ENCODE measurements at regions not wholly inside any gene's neighbourhood (a gene's known extent, or its start where the extent isn't known, plus 50 kb on each side); places are given as distances from the start of the nearest gene placed in this dataset.
A peak's percentile ranks its signal among the peaks of the same experiment; 100 is the strongest.

DNA sequence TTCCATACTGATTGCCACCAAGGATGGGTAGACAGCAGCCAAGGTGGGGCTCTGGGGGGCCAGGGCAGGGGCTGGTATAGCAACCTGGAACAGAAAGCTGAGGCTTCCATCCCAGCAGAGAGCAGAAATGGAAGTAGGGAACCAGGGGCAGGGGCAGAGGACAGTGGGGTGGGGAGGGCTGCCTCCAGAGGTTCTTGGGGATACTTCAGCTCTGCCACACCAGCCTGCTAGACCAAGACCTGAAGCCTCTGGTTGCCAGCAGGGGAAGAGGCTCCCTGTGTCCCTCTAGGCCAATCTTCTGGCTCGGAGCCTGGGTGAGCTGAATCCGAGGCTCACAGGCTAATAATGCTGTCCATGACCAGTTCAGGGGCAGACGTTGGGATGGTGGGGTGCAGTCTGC lies 329.0 kb downstream of the DYSF start:
- TF ChIP-seq, protein P1, sequence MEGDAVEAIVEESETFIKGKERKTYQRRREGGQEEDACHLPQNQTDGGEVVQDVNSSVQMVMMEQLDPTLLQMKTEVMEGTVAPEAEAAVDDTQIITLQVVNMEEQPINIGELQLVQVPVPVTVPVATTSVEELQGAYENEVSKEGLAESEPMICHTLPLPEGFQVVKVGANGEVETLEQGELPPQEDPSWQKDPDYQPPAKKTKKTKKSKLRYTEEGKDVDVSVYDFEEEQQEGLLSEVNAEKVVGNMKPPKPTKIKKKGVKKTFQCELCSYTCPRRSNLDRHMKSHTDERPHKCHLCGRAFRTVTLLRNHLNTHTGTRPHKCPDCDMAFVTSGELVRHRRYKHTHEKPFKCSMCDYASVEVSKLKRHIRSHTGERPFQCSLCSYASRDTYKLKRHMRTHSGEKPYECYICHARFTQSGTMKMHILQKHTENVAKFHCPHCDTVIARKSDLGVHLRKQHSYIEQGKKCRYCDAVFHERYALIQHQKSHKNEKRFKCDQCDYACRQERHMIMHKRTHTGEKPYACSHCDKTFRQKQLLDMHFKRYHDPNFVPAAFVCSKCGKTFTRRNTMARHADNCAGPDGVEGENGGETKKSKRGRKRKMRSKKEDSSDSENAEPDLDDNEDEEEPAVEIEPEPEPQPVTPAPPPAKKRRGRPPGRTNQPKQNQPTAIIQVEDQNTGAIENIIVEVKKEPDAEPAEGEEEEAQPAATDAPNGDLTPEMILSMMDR (IDR thresholded peaks at IDR 0.05; ENCODE audit: low read length, missing control alignments), result no peak
- no peak for DNase-seq (ENCODE audit: low read depth)
- no peak overlapping the region for H3K4me3 ChIP-seq (replicated peaks; ENCODE audit: low read depth, low read length)

DNA sequence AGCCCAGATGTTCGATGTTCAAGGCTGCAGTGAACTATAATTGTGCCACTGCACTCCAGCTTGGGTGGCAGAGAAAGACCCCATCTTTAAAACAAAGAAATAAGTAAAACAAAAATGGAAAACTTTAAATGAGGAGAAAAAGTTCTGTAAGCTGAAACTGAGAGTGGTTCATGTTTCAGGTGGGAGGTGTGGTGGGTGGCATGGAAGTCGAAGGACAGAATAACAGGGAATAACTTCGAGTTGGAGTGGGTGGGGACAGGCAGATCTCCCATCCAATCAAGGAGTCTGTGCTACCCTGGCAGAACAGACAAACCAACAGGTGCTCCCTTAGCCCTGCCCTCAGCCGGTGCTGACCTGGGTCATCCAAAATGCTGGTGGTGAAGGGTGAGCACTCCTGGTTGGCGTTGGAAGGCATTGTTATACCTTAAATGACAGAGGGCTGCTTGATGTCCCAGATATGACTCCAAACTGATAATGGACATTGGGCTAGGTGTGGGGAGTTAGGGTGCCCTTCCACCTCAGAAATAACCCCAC lies 328.4 kb downstream of the DYSF start:
- no peak for DNase-seq (ENCODE audit: low read depth)
- H3K4me3 ChIP-seq (replicated peaks; ENCODE audit: low read depth, low read length), result no peak overlapping the region
- TF ChIP-seq, protein P1 (IDR thresholded peaks at IDR 0.05; ENCODE audit: low read length, missing control alignments), result no peak

DNA sequence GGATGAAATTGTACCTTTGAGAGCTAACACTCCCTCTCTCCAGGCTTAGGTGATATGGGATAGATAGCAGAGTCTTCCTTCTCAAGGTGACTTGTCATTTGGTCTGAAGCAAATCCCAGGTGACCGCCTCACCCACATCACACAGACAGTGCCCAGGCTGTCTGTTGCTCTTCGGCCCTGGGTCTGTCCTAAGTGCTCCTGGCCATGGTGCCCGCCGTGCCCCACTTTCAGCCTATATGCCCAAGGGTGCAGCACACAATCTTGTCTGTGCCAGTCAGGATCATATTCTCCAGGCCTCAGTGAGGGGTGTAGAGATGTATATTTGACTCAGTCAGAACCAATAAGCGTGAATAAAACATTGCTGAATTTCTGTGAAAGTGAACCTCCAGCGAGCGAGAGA lies 326.8 kb downstream of the DYSF start:
- no peak overlapping the region for H3K4me3 ChIP-seq (replicated peaks; ENCODE audit: low read depth, low read length)
- TF ChIP-seq, protein P1 (IDR thresholded peaks at IDR 0.05; ENCODE audit: low read length, missing control alignments), result no peak
- no peak for DNase-seq (ENCODE audit: low read depth)

DNA sequence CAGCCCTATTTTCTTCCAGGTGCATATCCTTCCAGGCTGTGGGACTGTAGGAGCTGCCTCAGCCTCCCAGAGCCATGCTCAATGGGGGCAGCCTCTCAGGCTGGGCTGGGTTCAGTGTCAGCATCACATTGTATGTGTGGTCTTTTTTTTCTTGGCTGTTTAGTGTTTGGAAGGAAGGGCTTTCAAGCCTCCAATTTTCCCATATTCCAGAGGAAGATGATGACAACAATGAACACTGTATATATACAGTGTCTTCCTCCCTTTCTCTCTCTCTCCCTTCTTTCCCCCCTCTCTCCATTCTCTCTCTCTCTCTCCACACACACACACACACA lies 326.4 kb downstream of the DYSF start:
- DNase-seq (ENCODE audit: low read depth), result no peak
- H3K4me3 ChIP-seq (replicated peaks; ENCODE audit: low read depth, low read length), result no peak overlapping the region
- TF ChIP-seq, protein P1 (IDR thresholded peaks at IDR 0.05; ENCODE audit: low read length, missing control alignments), result no peak

DNA sequence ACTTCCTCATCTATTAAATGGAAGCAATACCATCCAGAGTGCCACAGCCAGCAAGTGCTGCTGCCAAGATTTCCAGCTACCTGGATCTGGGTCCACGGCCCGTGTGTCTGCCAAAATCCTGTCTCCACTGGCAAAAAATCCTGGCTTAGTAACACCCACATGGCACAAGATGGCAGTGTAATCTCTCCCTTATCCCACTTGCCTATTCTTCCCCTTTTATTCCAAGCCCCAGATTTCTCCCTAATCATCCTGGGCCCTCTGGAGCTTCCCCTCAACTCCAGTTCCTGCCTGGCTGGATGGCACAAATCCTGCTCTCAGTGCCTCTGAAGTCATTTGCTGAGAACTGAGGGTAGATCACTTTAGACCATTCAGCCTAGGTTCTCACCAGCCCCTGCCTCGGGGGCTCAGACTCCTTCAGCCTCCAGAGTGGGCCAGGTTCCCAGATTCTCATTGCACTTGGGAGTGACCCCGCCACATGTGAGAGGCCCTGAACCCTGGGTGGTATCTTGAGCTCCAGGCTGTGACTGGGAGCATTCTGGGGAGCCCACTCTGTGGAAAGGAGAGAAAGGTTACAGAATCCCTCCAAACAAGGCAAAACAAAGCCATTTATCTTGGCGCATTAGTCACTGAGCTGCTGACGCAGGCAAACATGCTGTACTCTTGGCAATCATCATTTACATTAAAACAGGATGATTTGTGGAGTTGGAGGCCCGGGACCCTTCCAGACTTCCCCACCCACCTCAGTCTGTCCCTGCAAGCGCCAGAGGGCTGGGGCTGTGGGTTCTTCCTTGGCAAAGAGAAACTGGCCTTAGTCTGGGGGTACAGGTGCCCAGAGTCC lies 325.8 kb downstream of the DYSF start:
- no peak overlapping the region for H3K4me3 ChIP-seq (replicated peaks; ENCODE audit: low read depth, low read length)
- TF ChIP-seq, protein P1 (IDR thresholded peaks at IDR 0.05; ENCODE audit: low read length, missing control alignments), result peak; percentile 10
- peak; percentile 80 for DNase-seq (ENCODE audit: low read depth)

DNA sequence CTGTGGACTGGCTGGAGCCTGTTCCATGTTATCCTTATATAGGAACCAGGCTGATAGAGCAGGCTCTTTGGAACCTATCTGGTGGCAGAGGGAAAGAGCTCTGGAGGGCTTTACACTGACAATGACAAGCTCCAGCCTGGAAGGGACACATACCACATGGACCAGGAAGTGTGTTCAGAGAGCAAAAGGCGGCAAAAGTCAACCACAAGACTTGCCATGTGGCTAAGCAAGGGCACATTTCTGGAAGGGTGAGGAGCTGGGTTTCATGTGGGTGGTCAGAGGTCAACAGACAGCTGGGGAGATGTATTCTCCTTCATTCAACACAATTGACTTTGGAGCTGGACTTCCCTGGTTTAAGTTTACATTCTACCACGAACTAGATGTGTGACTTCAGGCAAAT lies 325.2 kb downstream of the DYSF start:
- DNase-seq (ENCODE audit: low read depth), result no peak
- no peak overlapping the region for H3K4me3 ChIP-seq (replicated peaks; ENCODE audit: low read depth, low read length)

More for the DNA sequence above, 325.2 kb downstream of the DYSF start:
- TF ChIP-seq, protein P1 (IDR thresholded peaks at IDR 0.05; ENCODE audit: low read length, missing control alignments), result no peak
